Adrenal gland (tissue), 9 donors: ENCODE measurements at regions not wholly inside any gene's neighbourhood (a gene's known extent, or its start where the extent isn't known, plus 50 kb on each side); places are given as distances from the start of the nearest gene placed in this dataset.

Source experiments
- DNase-seq, 7 donors: peaks; one replicate each; pipeline ENCODE4 v3.0.0-alpha.2; 2019 to 2020
- H3K27ac ChIP-seq, 5 donors: fragments of 200-600 bp; sonication (generic) in 4 of 5; 1 replicate in 3 of 5; 2 replicates in 2 of 5; pipeline versions ENCODE4 v1.5.1 to v1.8.0; 2016 to 2020; ENCODE audit warnings: mild to moderate bottlenecking in 1 of 5
- H3K27me3 ChIP-seq: fragments of 200-600 bp; 2 replicates; pipeline ENCODE4 v1.8.0; 2021
- H3K36me3 ChIP-seq, 2 donors: fragments of 200-600 bp; replicated peaks in 1 of 2; 1 replicate in 1 of 2; 2 replicates in 1 of 2; pipeline versions ENCODE4 v1.5.1 to v1.8.0; 2018 to 2022
- H3K4me1 ChIP-seq, 2 donors: fragments of 200-600 bp; replicated peaks in 1 of 2; 1 replicate in 1 of 2; 2 replicates in 1 of 2; pipeline versions ENCODE4 v1.5.1 to v1.8.0; 2018 to 2021
- H3K4me3 ChIP-seq, 4 donors: fragments of 200-600 bp; sonication (generic) in 3 of 4; one replicate each; pipeline ENCODE4 v1.5.1; 2016 to 2018
- H3K9me3 ChIP-seq, 3 donors: fragments of 200-600 bp; sonication (generic) in 1 of 3; replicated peaks in 1 of 3; 1 replicate in 2 of 3; 2 replicates in 1 of 3; pipeline versions ENCODE4 v1.5.1 to v1.8.0; 2016 to 2021
- POLR2A ChIP-seq, 2 donors: fragments of 450-650 bp; IDR thresholded peaks; one replicate each; pipeline ENCODE4 v1.6.1; 2017; ENCODE audit warnings: antibody characterized with exemption in 2 of 2, mild to moderate bottlenecking in 2 of 2, moderate library complexity in 1 of 2
- WGBS, 4 donors: extraction: QIAGEN DNeasy Blood & Tissue Kit in 2 of 4; methylation state at CpG; one replicate each; pipeline versions ENCODE4 v1.1.5 to v1.1.7; 2013 to 2017; 5-methylcytosine and 5-hydroxymethylcytosine counted together
- intact Hi-C, 2 donors: fragments of 100-400 bp; cut with DNase I; formaldehyde crosslinking; loops; one replicate each; pipeline versions ENCODE4 v1.14.1 to v1.15.0; 2022 to 2023
- TF ChIP-seq, protein P1 (sequence below), 6 experiments: fragments of 450-650 bp in 4 of 6; fragments of 200-600 bp in 2 of 6; sonication (generic) in 1 of 6; IDR thresholded peaks; 1 replicate in 5 of 6; 2 replicates in 1 of 6; pipeline versions ENCODE4 v1.5.1 to v1.8.0; 2016 to 2021; ENCODE audit warnings: antibody characterized with exemption in 6 of 6, mild to moderate bottlenecking in 2 of 6, moderate library complexity in 1 of 6
- donor health status: healthy with polysubstance abuse.
- donor health status: Bipolar disorder and iron deficiency.
- donor health status: DM: yes; HTN: yes; CAD: no.
- donor health status: DM: no; HTN: no; CAD: no.
- donor health status: DM: no; HTN: no; CAD: no.

DNA sequence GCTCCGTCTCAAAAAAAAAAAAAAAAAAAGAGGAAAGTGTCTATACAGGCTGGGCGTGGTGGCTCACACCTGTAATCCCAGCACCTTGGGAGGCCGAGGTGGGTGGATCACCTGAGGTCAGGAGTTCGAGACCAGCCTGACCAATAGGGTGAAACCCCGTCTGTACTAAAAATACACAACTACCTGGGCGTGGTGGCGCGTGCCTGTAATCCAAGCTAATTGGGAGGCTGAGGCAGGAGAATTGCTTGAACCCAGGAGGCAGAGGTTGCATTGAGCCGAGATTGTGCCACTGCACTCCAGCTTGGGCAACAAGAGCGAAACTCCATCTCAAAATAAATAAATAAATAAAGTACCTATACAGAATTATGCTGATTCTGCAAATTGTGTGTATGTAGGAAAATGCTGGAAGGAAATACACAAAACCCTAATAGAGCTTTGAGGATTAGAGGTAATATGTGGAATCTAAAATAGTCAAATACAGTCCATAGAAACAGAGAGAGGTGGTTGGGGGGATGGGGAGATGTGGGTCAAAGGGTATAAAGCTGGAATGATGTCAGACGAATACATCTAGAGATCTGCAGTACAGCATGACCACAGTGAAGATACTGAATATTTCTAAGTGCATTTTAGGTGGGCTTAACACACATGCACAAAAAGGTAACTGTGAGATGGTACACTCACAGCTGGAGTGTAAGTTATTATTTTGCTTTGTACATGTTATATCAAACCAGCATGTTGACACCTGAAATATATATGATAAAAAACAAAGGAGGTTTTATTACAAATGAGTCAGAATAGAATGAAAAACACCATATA is 174.5 kb upstream of the KLF14 start:
- no peak overlapping the region for H3K4me3 ChIP-seq
- WGBS, 4 donors = 90 to 98% (median 95%) methylated on average over 10 to 11 of the region's 11 CpGs
- peaks cover 25 to 43% of the 10 kb centered on the region in 2 donors for H3K4me1 ChIP-seq
- no peaks in the 10 kb centered on the region for H3K9me3 ChIP-seq
- H3K36me3 ChIP-seq = no peaks in the 10 kb centered on the region
- no peaks in the 10 kb centered on the region for H3K27me3 ChIP-seq
- DNase-seq = peak in 1 of 7 donors; percentile 46
- intact Hi-C loops = loop anchor here in 1 of 2 donors (10.0 kb wide), 1 partner anchor 146 kb away; no protein-coding TSS in a partner anchor
- TF ChIP-seq, protein P1, sequence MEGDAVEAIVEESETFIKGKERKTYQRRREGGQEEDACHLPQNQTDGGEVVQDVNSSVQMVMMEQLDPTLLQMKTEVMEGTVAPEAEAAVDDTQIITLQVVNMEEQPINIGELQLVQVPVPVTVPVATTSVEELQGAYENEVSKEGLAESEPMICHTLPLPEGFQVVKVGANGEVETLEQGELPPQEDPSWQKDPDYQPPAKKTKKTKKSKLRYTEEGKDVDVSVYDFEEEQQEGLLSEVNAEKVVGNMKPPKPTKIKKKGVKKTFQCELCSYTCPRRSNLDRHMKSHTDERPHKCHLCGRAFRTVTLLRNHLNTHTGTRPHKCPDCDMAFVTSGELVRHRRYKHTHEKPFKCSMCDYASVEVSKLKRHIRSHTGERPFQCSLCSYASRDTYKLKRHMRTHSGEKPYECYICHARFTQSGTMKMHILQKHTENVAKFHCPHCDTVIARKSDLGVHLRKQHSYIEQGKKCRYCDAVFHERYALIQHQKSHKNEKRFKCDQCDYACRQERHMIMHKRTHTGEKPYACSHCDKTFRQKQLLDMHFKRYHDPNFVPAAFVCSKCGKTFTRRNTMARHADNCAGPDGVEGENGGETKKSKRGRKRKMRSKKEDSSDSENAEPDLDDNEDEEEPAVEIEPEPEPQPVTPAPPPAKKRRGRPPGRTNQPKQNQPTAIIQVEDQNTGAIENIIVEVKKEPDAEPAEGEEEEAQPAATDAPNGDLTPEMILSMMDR (IDR thresholded peaks at IDR 0.05) = no peak
- TF ChIP-seq POLR2A (IDR thresholded peaks at IDR 0.05) = no peak
- no peak overlapping the region for H3K27ac ChIP-seq

DNA sequence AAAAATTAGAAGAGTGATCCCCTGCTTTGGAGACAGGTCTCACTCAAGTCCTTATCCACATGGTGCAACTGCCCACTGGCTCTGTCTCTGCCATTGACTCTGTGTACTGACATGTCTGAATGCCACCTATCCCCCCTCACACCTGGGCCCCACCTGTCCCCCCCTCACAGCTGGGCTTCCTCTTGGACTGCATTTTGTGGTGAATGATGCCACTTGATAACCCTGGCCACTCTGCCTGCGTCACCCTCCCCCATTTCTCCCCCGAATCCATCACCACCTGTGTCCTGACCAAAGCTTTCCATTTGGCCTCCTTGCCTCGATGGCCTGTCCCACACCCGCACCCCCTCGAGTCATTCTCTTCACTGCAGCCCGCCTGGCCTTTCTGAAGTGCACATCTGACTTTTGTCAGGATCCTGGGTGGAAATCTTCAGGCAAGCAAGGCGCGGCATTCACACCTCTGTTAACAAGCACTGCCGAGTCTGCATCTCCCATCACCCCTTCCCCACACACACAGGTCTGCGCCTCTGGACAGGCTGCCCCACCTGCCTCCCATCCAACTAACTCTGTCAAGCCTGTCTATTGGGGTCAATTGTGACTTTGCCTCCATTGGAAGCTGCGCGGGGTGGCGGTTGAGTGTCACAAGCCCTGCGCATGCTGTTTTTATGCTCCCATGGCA is 175.3 kb upstream of the KLF14 start:
- Histone ChIP-seq H3K36me3 (no peaks in the 10 kb centered on the region), H3K4me1 (peaks cover 25 to 43% of the 10 kb centered on the region in 2 donors), H3K27me3 (no peaks in the 10 kb centered on the region), H3K27ac (peak overlapping the region in 2 of 5 donors; percentile 13 to 33), H3K9me3 (no peaks in the 10 kb centered on the region), H3K4me3 (no peak overlapping the region)
- DNase-seq = peak in 1 of 7 donors; percentile 49
- TF ChIP-seq, protein P1 (IDR thresholded peaks at IDR 0.05) = no peak
- no peak for TF ChIP-seq POLR2A (IDR thresholded peaks at IDR 0.05)
- WGBS, 4 donors = 92 to 94% (median 93%) methylated on average over 14 of the region's 14 CpGs
- intact Hi-C loops = loop anchor here in 1 of 2 donors (10.0 kb wide), 1 partner anchor 146 kb away; no protein-coding TSS in a partner anchor

- WGBS, 4 donors = 85 to 95% (median 86%) methylated on average over 9 of the region's 9 CpGs
- H3K27me3 ChIP-seq = no peaks in the 10 kb centered on the region
- intact Hi-C loops = loop anchor here in 1 of 2 donors (10.0 kb wide), 1 partner anchor 145 kb away; no protein-coding TSS in a partner anchor
- TF ChIP-seq POLR2A (IDR thresholded peaks at IDR 0.05) = no peak
- TF ChIP-seq, protein P1 (IDR thresholded peaks at IDR 0.05) = no peak
- no peak overlapping the region for H3K4me3 ChIP-seq
- H3K9me3 ChIP-seq = no peaks in the 10 kb centered on the region
- peaks cover 30 to 43% of the 10 kb centered on the region in 2 donors for H3K4me1 ChIP-seq
- H3K27ac ChIP-seq = peak overlapping the region in 2 of 5 donors; percentile 31 to 33
- H3K36me3 ChIP-seq = no peaks in the 10 kb centered on the region
- DNase-seq = no peak
These were observed 176.1 kb upstream of the KLF14 start for GRCh38 chr7:130909881-130910672.
